HepG2 (cell line): ENCODE measurements at regions not wholly inside any gene's neighbourhood (a gene's known extent, or its start where the extent isn't known, plus 50 kb on each side); places are given as distances from the start of the nearest gene placed in this dataset.

Experiments used
- ATAC-seq: fragments of 200-7000 bp; cut with Tn5 transposase; 3 replicates; pipeline ENCODE4 v1.9.1; 2020; ENCODE audit warnings: mild to moderate bottlenecking, moderate library complexity
- BruUV-seq: library from RNA; stranded (reverse); fragments of 400-500 nt; replicated peaks from 2 replicates; lab custom pipeline; 2021; lab: Mats Ljungman, UMichigan
- CTCF ChIA-PET: fragments of 300-600 bp; formaldehyde crosslinking; extraction: SDS; loops from one replicate; lab custom pipeline; 2021; ENCODE audit warnings: low total read pairs, inconsistent platforms, low intra/inter-chr PET ratio; lab: Yijun Ruan, JAX
- POLR2A ChIA-PET: fragments of 350-600 bp; sonication (Branson Sonifier 250); formaldehyde crosslinking; loops from one replicate; lab custom pipeline; 2020; ENCODE audit warnings: antibody characterized with exemption, inconsistent platforms; lab: Yijun Ruan, JAX
- DNase-seq: peaks from one replicate; pipeline ENCODE4 v3.0.0-alpha.2; 2015; ENCODE audit warnings: low spot score
- FAIRE-seq: peaks from 3 replicates; lab custom pipeline; 2011; peaks lifted over from hg19 to GRCh38; lab: Jason Lieb, UNC
- H2AFZ ChIP-seq: one replicate; pipeline ENCODE4 v1.6.1; 2011; ENCODE audit warnings: low read length, inconsistent platforms
- H3K27ac ChIP-seq: fragments of 300-600 bp; 3 replicates; pipeline ENCODE4 v1.8.0; 2011; ENCODE audit warnings: mixed run types, mild to moderate bottlenecking, mixed read lengths, low read length, inconsistent platforms; ENCODE audit not compliant: insufficient read depth; ENCODE audit errors: extremely low read length
- H3K27me3 ChIP-seq, 2 experiments: fragments of 200-600 bp in 1 of 2; 2 replicates in 1 of 2; 3 replicates in 1 of 2; pipeline versions ENCODE4 v1.6.0 to v1.8.0; 2011; ENCODE audit warnings: low read length in 2 of 2, mild to moderate bottlenecking in 2 of 2, moderate library complexity in 2 of 2, inconsistent platforms in 1 of 2; ENCODE audit not compliant: insufficient read depth in 2 of 2, control insufficient read depth in 1 of 2
- H3K36me3 ChIP-seq, 2 experiments: fragments of 200-600 bp in 1 of 2; replicated peaks in 1 of 2; 2 replicates in 1 of 2; 3 replicates in 1 of 2; pipeline versions ENCODE4 v1.5.1 to v1.8.0; 2011; ENCODE audit warnings: low read length in 2 of 2, inconsistent platforms in 1 of 2; ENCODE audit not compliant: insufficient read depth in 2 of 2, control insufficient read depth in 1 of 2
- H3K4me1 ChIP-seq: 2 replicates; pipeline ENCODE4 v1.5.1; 2012; ENCODE audit warnings: low read length, inconsistent platforms; ENCODE audit not compliant: insufficient read depth
- H3K4me2 ChIP-seq: 2 replicates; pipeline ENCODE4 v1.6.0; 2011; ENCODE audit warnings: low read depth, low read length, inconsistent platforms
- H3K4me3 ChIP-seq, 3 experiments: fragments of 200-600 bp in 1 of 3; sonication (generic), shearing (Covaris generic) in 1 of 3; replicated peaks in 1 of 3; 2 replicates each; pipeline ENCODE4 v1.5.1; 2011 to 2016; ENCODE audit warnings: low read length in 3 of 3, inconsistent platforms in 2 of 3, low read depth in 2 of 3, mild to moderate bottlenecking in 2 of 3, control low read depth in 1 of 3, mixed read lengths in 1 of 3; ENCODE audit not compliant: insufficient read depth in 1 of 3
- H3K79me2 ChIP-seq: one replicate; pipeline ENCODE4 v1.6.1; 2011; ENCODE audit warnings: low read length, inconsistent platforms; ENCODE audit not compliant: insufficient read depth
- H3K9ac ChIP-seq: 2 replicates; pipeline ENCODE4 v1.6.0; 2011; ENCODE audit warnings: mild to moderate bottlenecking, low read depth, low read length, inconsistent platforms; ENCODE audit not compliant: insufficient read depth
- H3K9me3 ChIP-seq: 2 replicates; pipeline ENCODE4 v1.5.1; 2012; ENCODE audit warnings: mild to moderate bottlenecking, low read length
- H4K20me1 ChIP-seq: 2 replicates; pipeline ENCODE4 v1.6.0; 2011; ENCODE audit warnings: inconsistent platforms, mild to moderate bottlenecking, low read length, moderate library complexity; ENCODE audit not compliant: insufficient read depth
- ATF5 ChIP-seq: sonication (generic); formaldehyde crosslinking; IDR thresholded peaks from 2 replicates; pipeline ENCODE4 v1.4.0; 2020; ENCODE audit warnings: mild to moderate bottlenecking, low read depth, missing genetic modification reagents
- ATF7 ChIP-seq, 2 experiments: fragments of 450-650 bp in 1 of 2; sonication (generic) in 1 of 2; formaldehyde crosslinking in 1 of 2; IDR thresholded peaks; 2 replicates each; pipeline versions ENCODE4 v1.4.0 to v1.6.1; 2016 to 2020; ENCODE audit warnings: antibody characterized with exemption in 1 of 2, mild to moderate bottlenecking in 1 of 2, missing genetic modification reagents in 1 of 2
- IKZF5 ChIP-seq: IDR thresholded peaks from 2 replicates; pipeline ENCODE4 v1.6.1; 2018; ENCODE audit warnings: missing genetic modification reagents, mild to moderate bottlenecking, missing compliant biosample characterization
- KDM3A ChIP-seq: IDR thresholded peaks from 2 replicates; pipeline ENCODE4 v1.6.1; 2018; ENCODE audit warnings: low read depth, missing compliant biosample characterization
- MAFF ChIP-seq: IDR thresholded peaks from 2 replicates; pipeline ENCODE4 v1.6.1; 2011; ENCODE audit warnings: low read depth, low read length, improper control_type of control experiment
- PAX8 ChIP-seq: sonication (generic); formaldehyde crosslinking; IDR thresholded peaks from 2 replicates; pipeline ENCODE4 v1.8.0; 2022; ENCODE audit warnings: mild to moderate bottlenecking, missing genetic modification reagents, borderline replicate concordance
- SAFB2 ChIP-seq: sonication (generic); formaldehyde crosslinking; IDR thresholded peaks from 2 replicates; pipeline ENCODE4 v1.5.1; 2020; ENCODE audit warnings: missing genetic modification reagents, low read depth, mild to moderate bottlenecking, borderline replicate concordance
- SMARCE1 ChIP-seq: fragments of 450-650 bp; IDR thresholded peaks from 2 replicates; pipeline ENCODE4 v1.6.1; 2017; ENCODE audit warnings: borderline replicate concordance
- SMYD3 ChIP-seq: sonication (generic); formaldehyde crosslinking; IDR thresholded peaks from 2 replicates; pipeline ENCODE4 v1.8.1; 2023; ENCODE audit warnings: mild to moderate bottlenecking, missing genetic modification reagents
- SNAPC2 ChIP-seq: sonication (generic); formaldehyde crosslinking; IDR thresholded peaks from 2 replicates; pipeline ENCODE4 v1.8.1; 2022; ENCODE audit warnings: mild to moderate bottlenecking, missing genetic modification reagents
- ZFX ChIP-seq: sonication (generic); formaldehyde crosslinking; IDR thresholded peaks from 2 replicates; pipeline ENCODE4 v1.4.0; 2020; ENCODE audit warnings: mild to moderate bottlenecking, low read depth, missing genetic modification reagents, moderate library complexity
- ZNF180 ChIP-seq: sonication (generic); formaldehyde crosslinking; IDR thresholded peaks from 2 replicates; pipeline ENCODE4 v1.4.0; 2020; ENCODE audit warnings: low read depth, missing genetic modification reagents, borderline replicate concordance
- ZNF737 ChIP-seq: sonication (generic); formaldehyde crosslinking; IDR thresholded peaks from 2 replicates; pipeline ENCODE4 v1.5.0; 2020; ENCODE audit warnings: missing genetic modification reagents, mild to moderate bottlenecking, borderline replicate concordance
- WGBS: methylation state at CpG from one replicate; pipeline ENCODE4 v1.1.6; 2017; ENCODE audit warnings: low lambda C conversion rate; 5-methylcytosine and 5-hydroxymethylcytosine counted together
- in situ Hi-C: cut with HindIII; loops from 2 replicates; pipeline ENCODE4 v1.10.0; 2017; ENCODE audit warnings: low pct_unique_long_range_greater_than_20kb; ENCODE audit not compliant: extremely low pct_ligation_motif_present
- intact Hi-C: fragments of 100-400 bp; cut with micrococcal nuclease; formaldehyde crosslinking; loops from one replicate; pipeline ENCODE4 v1.10.0; 2022; ENCODE audit not compliant: unreplicated experiment
- TF ChIP-seq, protein P1 (sequence below): sonication (generic); formaldehyde crosslinking; IDR thresholded peaks from 2 replicates; pipeline ENCODE4 v1.8.0; 2022; ENCODE audit warnings: mild to moderate bottlenecking, missing genetic modification reagents; ENCODE audit not compliant: insufficient replicate concordance
- TF ChIP-seq, protein P2 (sequence below): sonication (generic); formaldehyde crosslinking; IDR thresholded peaks from 2 replicates; pipeline ENCODE4 v1.4.0; 2020; ENCODE audit warnings: missing genetic modification reagents
- TF ChIP-seq, protein P3 (sequence below): IDR thresholded peaks from 2 replicates; pipeline ENCODE4 v1.6.1; 2016; ENCODE audit warnings: mild to moderate bottlenecking, missing biosample characterization, missing genetic modification reagents

DNA sequence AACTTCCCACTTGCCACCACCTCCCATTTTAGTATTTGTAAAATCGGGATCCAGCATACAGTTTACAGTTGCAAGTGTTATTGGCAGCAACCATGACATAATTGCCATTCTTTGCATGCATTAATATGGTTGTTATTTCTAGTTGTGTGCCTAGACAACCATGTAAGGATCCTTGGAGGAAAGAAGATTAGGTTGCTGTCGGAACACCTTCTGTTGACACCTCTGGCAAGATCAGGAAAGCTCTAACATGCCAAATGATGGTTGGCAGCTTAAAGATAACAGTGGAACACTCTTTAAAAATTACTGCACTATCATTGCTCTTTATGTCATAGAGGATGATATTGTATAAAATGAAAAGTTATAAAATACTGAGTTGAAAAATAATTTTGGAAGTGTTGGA, 313.5 kb upstream of the RARB start:
- DNase-seq (no peak), ATAC-seq (no peak), FAIRE-seq (no peak)
- intact Hi-C loops = no loop called here
- no peak overlapping the region for H3K27ac ChIP-seq
- 15% methylated on average over 2 of the region's 2 CpGs for WGBS
- no peak overlapping the region for H3K4me2 ChIP-seq
- H3K9ac ChIP-seq = no peak overlapping the region
- H3K9me3 ChIP-seq = no peaks in the 10 kb centered on the region
- H3K36me3 ChIP-seq = no peaks in the 10 kb centered on the region
- BruUV-seq = no TSS peak
- H4K20me1 ChIP-seq = no peaks in the 10 kb centered on the region
- no peak overlapping the region for H2AFZ ChIP-seq
- ChIA-PET CTCF (no interaction called here), POLR2A (no interaction called here)
- H3K27me3 ChIP-seq = no peaks in the 10 kb centered on the region
- no peaks in the 10 kb centered on the region for H3K4me1 ChIP-seq
- no peak for TF ChIP-seq MAFF
- TF ChIP-seq IKZF5 (CRISPR knock-in tag) = no peak
- no peak for TF ChIP-seq ATF5 (CRISPR knock-in tag)
- no peak for TF ChIP-seq KDM3A (CRISPR knock-in tag)
- TF ChIP-seq ATF7 (IDR thresholded peaks at IDR 0.05) = no peak
- no peak for TF ChIP-seq ATF7 (CRISPR knock-in tag; IDR thresholded peaks at IDR 0.05)
- no peak for TF ChIP-seq ZFX (CRISPR knock-in tag)
- TF ChIP-seq SNAPC2 = no peak
- TF ChIP-seq SAFB2 (CRISPR knock-in tag) = no peak
- TF ChIP-seq, protein P1, sequence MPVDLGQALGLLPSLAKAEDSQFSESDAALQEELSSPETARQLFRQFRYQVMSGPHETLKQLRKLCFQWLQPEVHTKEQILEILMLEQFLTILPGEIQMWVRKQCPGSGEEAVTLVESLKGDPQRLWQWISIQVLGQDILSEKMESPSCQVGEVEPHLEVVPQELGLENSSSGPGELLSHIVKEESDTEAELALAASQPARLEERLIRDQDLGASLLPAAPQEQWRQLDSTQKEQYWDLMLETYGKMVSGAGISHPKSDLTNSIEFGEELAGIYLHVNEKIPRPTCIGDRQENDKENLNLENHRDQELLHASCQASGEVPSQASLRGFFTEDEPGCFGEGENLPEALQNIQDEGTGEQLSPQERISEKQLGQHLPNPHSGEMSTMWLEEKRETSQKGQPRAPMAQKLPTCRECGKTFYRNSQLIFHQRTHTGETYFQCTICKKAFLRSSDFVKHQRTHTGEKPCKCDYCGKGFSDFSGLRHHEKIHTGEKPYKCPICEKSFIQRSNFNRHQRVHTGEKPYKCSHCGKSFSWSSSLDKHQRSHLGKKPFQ = no peak
- no peak for TF ChIP-seq ZNF180 (CRISPR knock-in tag)
- no peak for TF ChIP-seq ZNF737
- no peak for TF ChIP-seq SMARCE1
- no peak for TF ChIP-seq SMYD3
- no peak for TF ChIP-seq PAX8 (CRISPR knock-in tag)
- TF ChIP-seq, protein P2, sequence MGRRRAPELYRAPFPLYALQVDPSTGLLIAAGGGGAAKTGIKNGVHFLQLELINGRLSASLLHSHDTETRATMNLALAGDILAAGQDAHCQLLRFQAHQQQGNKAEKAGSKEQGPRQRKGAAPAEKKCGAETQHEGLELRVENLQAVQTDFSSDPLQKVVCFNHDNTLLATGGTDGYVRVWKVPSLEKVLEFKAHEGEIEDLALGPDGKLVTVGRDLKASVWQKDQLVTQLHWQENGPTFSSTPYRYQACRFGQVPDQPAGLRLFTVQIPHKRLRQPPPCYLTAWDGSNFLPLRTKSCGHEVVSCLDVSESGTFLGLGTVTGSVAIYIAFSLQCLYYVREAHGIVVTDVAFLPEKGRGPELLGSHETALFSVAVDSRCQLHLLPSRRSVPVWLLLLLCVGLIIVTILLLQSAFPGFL (CRISPR knock-in tag) = no peak
- TF ChIP-seq, protein P3, sequence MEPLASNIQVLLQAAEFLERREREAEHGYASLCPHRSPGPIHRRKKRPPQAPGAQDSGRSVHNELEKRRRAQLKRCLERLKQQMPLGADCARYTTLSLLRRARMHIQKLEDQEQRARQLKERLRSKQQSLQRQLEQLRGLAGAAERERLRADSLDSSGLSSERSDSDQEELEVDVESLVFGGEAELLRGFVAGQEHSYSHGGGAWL (CRISPR knock-in tag) = no peak
- no peak overlapping the region for H3K4me3 ChIP-seq
- no peaks in the 10 kb centered on the region for H3K79me2 ChIP-seq
- in situ Hi-C loops = no loop called here
